GM19238 (cell line): ENCODE measurements at regions not wholly inside any gene's neighbourhood (a gene's known extent, or its start where the extent isn't known, plus 50 kb on each side); places are given as distances from the start of the nearest gene placed in this dataset.
"Not testable (repeated sequence)": the region's sequence is repeated elsewhere in the genome, so short reads cannot be mapped to it uniquely, and the experiment has no call there.

ENCODE experiments used
- DNase-seq: peaks from one replicate; pipeline ENCODE4 v3.0.0; 2011; ENCODE audit warnings: low spot score; ENCODE audit not compliant: insufficient read length

- DNase-seq = no peak
Measured at GRCh38 chr3:110925798-110926197, 145.8 kb upstream of the NECTIN3 start.

- DNase-seq = no peak
Measured at GRCh38 chr3:110928016-110928662, 143.5 kb upstream of the NECTIN3 start.

- no peak for DNase-seq
Measured at GRCh38 chr3:110929816-110930215, 141.8 kb upstream of the NECTIN3 start.

GRCh38 chr3:110932567-110932966 lies 139.0 kb upstream of the NECTIN3 start:
- no peak for DNase-seq

GRCh38 chr3:110933821-110934426 lies 137.7 kb upstream of the NECTIN3 start:
- DNase-seq = no peak

- DNase-seq = no peak
Measured at GRCh38 chr3:110938629-110939028, 133.0 kb upstream of the NECTIN3 start.

- no peak for DNase-seq
Measured at GRCh38 chr3:110940055-110940454, 131.6 kb upstream of the NECTIN3 start.

GRCh38 chr3:110944782-110945181 lies 126.8 kb upstream of the NECTIN3 start:
- DNase-seq = no peak

- no peak for DNase-seq
Measured at GRCh38 chr3:110946810-110947209, 124.8 kb upstream of the NECTIN3 start.

GRCh38 chr3:110949194-110949593 lies 122.4 kb upstream of the NECTIN3 start:
- not testable (repeated sequence) for DNase-seq

GRCh38 chr3:110955301-110955880 lies 116.2 kb upstream of the NECTIN3 start:
- no peak for DNase-seq

GRCh38 chr3:110956081-110956480 lies 115.5 kb upstream of the NECTIN3 start:
- DNase-seq = no peak

- DNase-seq = no peak
Measured at GRCh38 chr3:110957247-110958025, 114.2 kb upstream of the NECTIN3 start.

GRCh38 chr3:110958313-110959147 lies 113.1 kb upstream of the NECTIN3 start:
- DNase-seq = no peak

GRCh38 chr3:110965976-110966375 lies 105.6 kb upstream of the NECTIN3 start:
- DNase-seq = no peak

GRCh38 chr3:110966966-110967663 lies 104.5 kb upstream of the NECTIN3 start:
- DNase-seq = no peak

- no peak for DNase-seq
Measured at GRCh38 chr3:110968076-110968475, 103.5 kb upstream of the NECTIN3 start.

- no peak for DNase-seq
Measured at GRCh38 chr3:110969229-110970211, 102.1 kb upstream of the NECTIN3 start.

GRCh38 chr3:110971010-110971601 lies 100.5 kb upstream of the NECTIN3 start:
- DNase-seq = no peak
